Neuronal stem cell (in vitro differentiated cells): ENCODE measurements at regions not wholly inside any gene's neighbourhood (a gene's known extent, or its start where the extent isn't known, plus 50 kb on each side); places are given as distances from the start of the nearest gene placed in this dataset.

ENCODE experiments used
- DNase-seq: peaks from one replicate; pipeline ENCODE4 v3.0.0-alpha.2; 2013; ENCODE audit warnings: low spot score
- H2AFZ ChIP-seq: one replicate; pipeline ENCODE4 v1.6.1; 2013; ENCODE audit warnings: mild to moderate bottlenecking, low read length, inconsistent platforms
- H2AK5ac ChIP-seq: 2 replicates; pipeline ENCODE4 v1.6.1; 2013; ENCODE audit warnings: low read depth, mild to moderate bottlenecking, inconsistent platforms, low read length, moderate library complexity, mixed read lengths
- H2BK120ac ChIP-seq: 2 replicates; pipeline ENCODE4 v1.6.1; 2013; ENCODE audit warnings: low read depth, mild to moderate bottlenecking, inconsistent platforms, low read length, moderate library complexity, mixed read lengths
- H2BK12ac ChIP-seq: one replicate; pipeline ENCODE4 v1.6.1; 2013; ENCODE audit warnings: low read length, inconsistent platforms
- H2BK15ac ChIP-seq: 2 replicates; pipeline ENCODE4 v1.6.1; 2013; ENCODE audit warnings: mild to moderate bottlenecking, low read length, inconsistent platforms, mixed read lengths
- H2BK5ac ChIP-seq: one replicate; pipeline ENCODE4 v1.6.1; 2013; ENCODE audit warnings: inconsistent platforms, mild to moderate bottlenecking, low read length, moderate library complexity
- H3K14ac ChIP-seq: one replicate; pipeline ENCODE4 v1.6.1; 2013; ENCODE audit warnings: low read length, inconsistent platforms
- H3K18ac ChIP-seq: 2 replicates; pipeline ENCODE4 v1.6.1; 2013; ENCODE audit warnings: low read length, inconsistent platforms
- H3K23ac ChIP-seq: 2 replicates; pipeline ENCODE4 v1.6.1; 2013; ENCODE audit warnings: low read depth, mild to moderate bottlenecking, mixed read lengths, low read length, inconsistent platforms; ENCODE audit not compliant: poor library complexity
- H3K27ac ChIP-seq: replicated peaks from 3 replicates; pipeline ENCODE4 v1.5.1; 2013; ENCODE audit warnings: low read length, inconsistent platforms
- H3K27me3 ChIP-seq, 3 experiments: 2 replicates each; pipeline ENCODE4 v1.6.1; 2013; ENCODE audit warnings: low read length in 3 of 3, mild to moderate bottlenecking in 2 of 3, inconsistent platforms in 1 of 3, low read depth in 1 of 3, mixed read lengths in 1 of 3, moderate library complexity in 1 of 3; ENCODE audit not compliant: control insufficient read depth in 3 of 3, insufficient read depth in 3 of 3
- H3K36me3 ChIP-seq, 2 donors: replicated peaks in 1 of 2; 2 replicates each; pipeline ENCODE4 v1.6.1; 2013; ENCODE audit warnings: low read length in 2 of 2; ENCODE audit not compliant: control insufficient read depth in 2 of 2, insufficient read depth in 2 of 2
- H3K4ac ChIP-seq: 2 replicates; pipeline ENCODE4 v1.6.1; 2013; ENCODE audit warnings: inconsistent platforms, mild to moderate bottlenecking, low read length, moderate library complexity
- H3K4me1 ChIP-seq, 2 donors: 1 replicate in 1 of 2; 2 replicates in 1 of 2; pipeline ENCODE4 v1.6.1; 2013; ENCODE audit warnings: low read length in 2 of 2, low read depth in 1 of 2; ENCODE audit not compliant: control insufficient read depth in 2 of 2, insufficient read depth in 1 of 2
- H3K4me2 ChIP-seq: one replicate; pipeline ENCODE4 v1.6.1; 2013; ENCODE audit warnings: mild to moderate bottlenecking, low read length, inconsistent platforms; ENCODE audit not compliant: insufficient read depth, poor library complexity, severe bottlenecking
- H3K4me3 ChIP-seq, 2 donors: 2 replicates each; pipeline ENCODE4 v1.5.1; 2013; ENCODE audit warnings: low read length in 2 of 2, mild to moderate bottlenecking in 2 of 2, inconsistent platforms in 1 of 2, moderate library complexity in 1 of 2
- H3K79me1 ChIP-seq: one replicate; pipeline ENCODE4 v1.6.1; 2013; ENCODE audit warnings: low read depth, mild to moderate bottlenecking, inconsistent platforms, low read length, moderate library complexity
- H3K9ac ChIP-seq: one replicate; pipeline ENCODE4 v1.6.1; 2013; ENCODE audit warnings: mild to moderate bottlenecking, low read depth, low read length, inconsistent platforms; ENCODE audit not compliant: poor library complexity
- H3K9me3 ChIP-seq, 2 donors: replicated peaks in 1 of 2; 2 replicates each; pipeline versions ENCODE3 to v1.6.1; 2013; ENCODE audit warnings: low read length in 2 of 2, mild to moderate bottlenecking in 2 of 2, inconsistent platforms in 1 of 2, low read depth in 1 of 2, mixed read lengths in 1 of 2, moderate library complexity in 1 of 2; ENCODE audit not compliant: control insufficient read depth in 2 of 2, insufficient read depth in 1 of 2
- H4K8ac ChIP-seq: one replicate; pipeline ENCODE4 v1.6.1; 2013; ENCODE audit warnings: low read depth, mild to moderate bottlenecking, inconsistent platforms, low read length, moderate library complexity
- H4K91ac ChIP-seq: one replicate; pipeline ENCODE4 v1.6.1; 2013; ENCODE audit warnings: low read length, low read depth, mild to moderate bottlenecking, inconsistent platforms; ENCODE audit not compliant: poor library complexity
- WGBS, 2 donors: extraction: QIAGEN DNeasy Blood & Tissue Kit; methylation state at CpG; one replicate each; pipeline ENCODE4 v1.1.7; 2013; ENCODE audit warnings: missing lambda C conversion rate in 2 of 2, mixed read lengths in 1 of 2; ENCODE audit not compliant: insufficient read length in 2 of 2, insufficient replicate concordance in 1 of 2; ENCODE audit errors: extremely low coverage in 2 of 2; 5-methylcytosine and 5-hydroxymethylcytosine counted together

DNA sequence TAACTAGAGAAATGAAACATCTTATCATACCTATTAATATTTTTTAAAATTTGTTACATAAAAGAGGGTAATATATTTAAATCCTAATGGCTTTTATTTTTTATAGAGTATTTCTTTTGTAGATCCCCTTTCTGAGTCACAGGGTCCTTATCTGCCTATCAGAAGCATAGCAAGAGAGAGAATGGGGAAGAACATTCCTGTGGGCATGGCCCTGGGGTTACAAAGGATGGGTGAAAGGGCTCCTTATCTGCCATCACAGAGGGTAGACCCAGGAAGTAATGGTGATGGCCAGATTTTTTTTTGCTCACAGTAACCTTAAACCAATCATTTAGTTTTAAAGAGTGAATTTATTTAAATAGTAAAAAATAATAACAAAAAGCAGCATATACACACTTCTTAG lies 582.1 kb upstream of the HTR1E start:
- Histone ChIP-seq H3K27ac (no peak overlapping the region), H3K18ac (no peak overlapping the region), H2AFZ (no peak overlapping the region), H3K4me1 (no peaks in the 10 kb centered on the region), H3K23ac (no peak overlapping the region), H3K14ac (no peak overlapping the region), H2AK5ac (no peak overlapping the region), H3K36me3 (no peaks in the 10 kb centered on the region), H2BK12ac (no peak overlapping the region), H2BK120ac (no peak overlapping the region), H4K8ac (no peak overlapping the region), H3K4me3 (no peak overlapping the region), H2BK15ac (no peak overlapping the region), H3K4me2 (no peak overlapping the region), H3K27me3 (no peaks in the 10 kb centered on the region), H3K4ac (no peak overlapping the region), H2BK5ac (no peak overlapping the region), H3K79me1 (no peaks in the 10 kb centered on the region), H3K9ac (no peak overlapping the region), H3K9me3 (no peaks in the 10 kb centered on the region), H4K91ac (no peak overlapping the region)
- DNase-seq = no peak

- H4K8ac ChIP-seq = no peak overlapping the region
- H3K79me1 ChIP-seq = no peaks in the 10 kb centered on the region
- no peak overlapping the region for H3K4me3 ChIP-seq
- no CpG with 5 or more reads among the region's 5 CpGs for WGBS, 2 donors
- H2AFZ ChIP-seq = no peak overlapping the region
- H3K14ac ChIP-seq = no peak overlapping the region
- no peak for DNase-seq
- H2BK12ac ChIP-seq = no peak overlapping the region
- H3K18ac ChIP-seq = no peak overlapping the region
- no peak overlapping the region for H2BK120ac ChIP-seq
- no peak overlapping the region for H2BK5ac ChIP-seq
- H3K9ac ChIP-seq = no peak overlapping the region
- no peak overlapping the region for H2BK15ac ChIP-seq
- no peaks in the 10 kb centered on the region for H3K9me3 ChIP-seq
- no peak overlapping the region for H2AK5ac ChIP-seq
- H3K27me3 ChIP-seq = no peaks in the 10 kb centered on the region
- no peak overlapping the region for H3K23ac ChIP-seq
- H3K4me1 ChIP-seq = no peaks in the 10 kb centered on the region
- no peak overlapping the region for H3K27ac ChIP-seq
- H3K36me3 ChIP-seq = no peaks in the 10 kb centered on the region
- H3K4ac ChIP-seq = no peak overlapping the region
- no peak overlapping the region for H4K91ac ChIP-seq
- no peak overlapping the region for H3K4me2 ChIP-seq
These were observed 605.4 kb upstream of the HTR1E start for GRCh38 chr6:86331919-86332318.

- Histone ChIP-seq H3K14ac (no peak overlapping the region), H4K8ac (no peak overlapping the region), H3K4me1 (no peaks in the 10 kb centered on the region), H3K27me3 (no peaks in the 10 kb centered on the region), H4K91ac (no peak overlapping the region), H3K18ac (no peak overlapping the region), H3K9ac (no peak overlapping the region), H2BK5ac (no peak overlapping the region), H2BK12ac (no peak overlapping the region), H3K4ac (no peak overlapping the region), H2AK5ac (no peak overlapping the region), H2BK15ac (no peak overlapping the region), H2AFZ (no peak overlapping the region), H3K36me3 (no peaks in the 10 kb centered on the region), H2BK120ac (no peak overlapping the region), H3K23ac (no peak overlapping the region), H3K27ac (no peak overlapping the region), H3K79me1 (no peaks in the 10 kb centered on the region), H3K4me2 (no peak overlapping the region), H3K9me3 (no peaks in the 10 kb centered on the region), H3K4me3 (no peak overlapping the region)
- DNase-seq = no peak
- WGBS, 2 donors = no CpG with 5 or more reads among the region's 3 CpGs
These were observed 606.0 kb upstream of the HTR1E start for GRCh38 chr6:86331265-86331840.

GRCh38 chr6:86306210-86306609 lies 631.1 kb upstream of the HTR1E start:
- H3K23ac ChIP-seq = no peak overlapping the region
- H2AFZ ChIP-seq = no peak overlapping the region
- no peak overlapping the region for H2BK120ac ChIP-seq
- no peak overlapping the region for H3K18ac ChIP-seq
- H2AK5ac ChIP-seq = no peak overlapping the region
- H3K79me1 ChIP-seq = no peaks in the 10 kb centered on the region
- H3K4me1 ChIP-seq = no peaks in the 10 kb centered on the region
- no peaks in the 10 kb centered on the region for H3K9me3 ChIP-seq
- H4K91ac ChIP-seq = no peak overlapping the region
- WGBS, 2 donors = no CpG with 5 or more reads among the region's 4 CpGs
- no peak overlapping the region for H2BK5ac ChIP-seq
- no peaks in the 10 kb centered on the region for H3K27me3 ChIP-seq
- no peak overlapping the region for H3K4ac ChIP-seq
- no peak overlapping the region for H3K9ac ChIP-seq
- no peak for DNase-seq
- H2BK12ac ChIP-seq = no peak overlapping the region
- H3K4me2 ChIP-seq = no peak overlapping the region
- H4K8ac ChIP-seq = no peak overlapping the region
- no peak overlapping the region for H3K27ac ChIP-seq
- H2BK15ac ChIP-seq = no peak overlapping the region
- no peaks in the 10 kb centered on the region for H3K36me3 ChIP-seq
- no peak overlapping the region for H3K14ac ChIP-seq
- no peak overlapping the region for H3K4me3 ChIP-seq
